ENCODE measurements at regions not wholly inside any gene's neighbourhood (a gene's known extent, or its start where the extent isn't known, plus 50 kb on each side); places are given as distances from the start of the nearest gene placed in this dataset.

DNA sequence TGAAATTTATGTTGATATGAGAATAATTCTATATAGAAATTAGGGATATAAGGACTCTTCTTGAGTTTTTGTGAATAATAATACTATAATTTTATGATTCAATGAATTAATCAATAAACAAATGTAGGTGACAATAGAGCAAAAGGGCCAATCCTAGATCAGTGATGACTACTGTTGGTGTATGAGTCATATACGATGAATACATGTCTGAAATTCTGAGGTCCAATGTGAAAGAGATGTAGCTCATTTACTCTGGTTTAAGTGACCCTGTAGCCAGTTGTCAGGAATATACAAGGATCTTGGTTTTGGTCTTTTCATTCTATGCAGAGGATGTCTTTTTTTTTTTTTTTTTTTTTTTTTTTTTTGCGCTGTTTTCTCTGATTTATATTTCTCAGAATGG, 72.1 kb upstream of the RTL1 start:
- Mint-ChIP-seq H3K36me3 (ENCODE audit: low read depth) (no peaks in the 10 kb centered on the region), H3K27ac (no peak overlapping the region), H3K4me1 (no peaks in the 10 kb centered on the region), H3K9me3 (no peaks in the 10 kb centered on the region), H3K4me3 (no peak overlapping the region), H3K27me3 (ENCODE audit: low read depth) (peaks cover 18% of the 10 kb centered on the region)
- TF ChIP-seq, protein P1, sequence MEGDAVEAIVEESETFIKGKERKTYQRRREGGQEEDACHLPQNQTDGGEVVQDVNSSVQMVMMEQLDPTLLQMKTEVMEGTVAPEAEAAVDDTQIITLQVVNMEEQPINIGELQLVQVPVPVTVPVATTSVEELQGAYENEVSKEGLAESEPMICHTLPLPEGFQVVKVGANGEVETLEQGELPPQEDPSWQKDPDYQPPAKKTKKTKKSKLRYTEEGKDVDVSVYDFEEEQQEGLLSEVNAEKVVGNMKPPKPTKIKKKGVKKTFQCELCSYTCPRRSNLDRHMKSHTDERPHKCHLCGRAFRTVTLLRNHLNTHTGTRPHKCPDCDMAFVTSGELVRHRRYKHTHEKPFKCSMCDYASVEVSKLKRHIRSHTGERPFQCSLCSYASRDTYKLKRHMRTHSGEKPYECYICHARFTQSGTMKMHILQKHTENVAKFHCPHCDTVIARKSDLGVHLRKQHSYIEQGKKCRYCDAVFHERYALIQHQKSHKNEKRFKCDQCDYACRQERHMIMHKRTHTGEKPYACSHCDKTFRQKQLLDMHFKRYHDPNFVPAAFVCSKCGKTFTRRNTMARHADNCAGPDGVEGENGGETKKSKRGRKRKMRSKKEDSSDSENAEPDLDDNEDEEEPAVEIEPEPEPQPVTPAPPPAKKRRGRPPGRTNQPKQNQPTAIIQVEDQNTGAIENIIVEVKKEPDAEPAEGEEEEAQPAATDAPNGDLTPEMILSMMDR (IDR thresholded peaks at IDR 0.05; ENCODE audit: unreplicated experiment in 3 of 3), result no peak

DNA sequence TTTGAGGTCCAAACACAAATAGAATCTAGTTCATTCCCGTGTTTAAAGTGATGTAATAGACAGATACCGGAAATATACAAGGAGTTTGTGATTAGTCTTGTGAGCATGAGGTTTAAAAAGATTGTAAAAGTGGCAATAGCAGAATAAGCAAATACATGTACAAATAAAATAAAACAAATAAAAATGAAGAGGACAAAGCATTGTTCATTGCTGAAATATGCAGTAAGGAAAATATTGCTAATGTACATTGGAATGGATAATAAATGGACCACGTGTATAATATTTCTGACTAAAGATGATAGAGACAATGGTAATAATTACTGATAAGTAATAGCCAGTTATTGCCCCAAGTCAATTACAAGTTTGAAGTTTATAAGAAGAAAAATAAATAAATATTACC, 75.6 kb upstream of the RTL1 start:
- Mint-ChIP-seq H3K9me3 (no peaks in the 10 kb centered on the region), H3K27me3 (ENCODE audit: low read depth) (peaks cover 25% of the 10 kb centered on the region), H3K4me3 (no peak overlapping the region), H3K36me3 (ENCODE audit: low read depth) (no peaks in the 10 kb centered on the region), H3K27ac (no peak overlapping the region), H3K4me1 (no peaks in the 10 kb centered on the region)
- TF ChIP-seq, protein P1 (IDR thresholded peaks at IDR 0.05; ENCODE audit: unreplicated experiment in 3 of 3), result no peak

DNA sequence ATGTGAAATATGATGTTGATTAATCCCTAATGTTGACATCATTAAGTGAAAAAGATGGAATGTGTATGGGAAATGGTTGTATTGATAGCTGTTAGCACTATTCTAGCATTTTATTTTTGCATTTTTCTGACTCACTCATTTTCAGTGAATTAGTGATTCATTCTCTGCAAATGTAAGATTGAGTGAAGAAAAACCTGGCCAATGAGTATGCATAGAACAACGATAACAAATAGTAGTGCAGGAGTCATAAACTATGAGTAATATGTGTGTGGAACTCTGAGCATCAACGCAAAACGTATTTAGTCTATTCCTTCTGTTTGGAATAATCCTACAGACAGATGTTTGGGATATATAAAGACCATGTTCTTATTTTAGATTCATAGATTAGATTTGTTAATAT, 76.3 kb upstream of the RTL1 start:
- no peaks in the 10 kb centered on the region for H3K9me3 Mint-ChIP-seq
- H3K27me3 Mint-ChIP-seq (ENCODE audit: low read depth), result peaks cover 25% of the 10 kb centered on the region
- no peak overlapping the region for H3K4me3 Mint-ChIP-seq
- no peaks in the 10 kb centered on the region for H3K4me1 Mint-ChIP-seq
- H3K27ac Mint-ChIP-seq, result no peak overlapping the region
- no peaks in the 10 kb centered on the region for H3K36me3 Mint-ChIP-seq (ENCODE audit: low read depth)
- TF ChIP-seq, protein P1 (IDR thresholded peaks at IDR 0.05; ENCODE audit: unreplicated experiment in 3 of 3), result no peak

DNA sequence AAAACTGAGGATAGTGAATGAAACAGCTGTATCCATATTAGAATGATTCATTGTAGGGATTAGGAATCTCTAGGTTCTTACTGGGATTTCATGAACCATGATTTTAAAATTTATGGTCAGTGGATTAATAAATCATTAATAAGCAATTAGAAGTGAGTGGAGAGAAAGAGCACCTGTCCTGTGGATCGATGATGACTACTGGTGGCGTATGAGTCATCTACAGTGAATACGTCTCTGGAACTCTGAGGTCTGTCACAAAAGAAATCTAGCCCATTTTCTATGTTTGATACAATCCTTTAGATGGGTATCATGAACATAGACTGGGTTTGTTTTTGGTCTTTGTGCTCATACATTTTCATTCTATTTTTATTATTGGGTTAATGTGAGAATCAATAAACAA, 77.3 kb upstream of the RTL1 start:
- Mint-ChIP-seq H3K4me1 (no peaks in the 10 kb centered on the region), H3K4me3 (no peak overlapping the region), H3K9me3 (no peaks in the 10 kb centered on the region), H3K27ac (no peak overlapping the region), H3K36me3 (ENCODE audit: low read depth) (no peaks in the 10 kb centered on the region), H3K27me3 (ENCODE audit: low read depth) (peaks cover 25% of the 10 kb centered on the region)
- TF ChIP-seq, protein P1 (IDR thresholded peaks at IDR 0.05; ENCODE audit: unreplicated experiment in 3 of 3), result no peak

DNA sequence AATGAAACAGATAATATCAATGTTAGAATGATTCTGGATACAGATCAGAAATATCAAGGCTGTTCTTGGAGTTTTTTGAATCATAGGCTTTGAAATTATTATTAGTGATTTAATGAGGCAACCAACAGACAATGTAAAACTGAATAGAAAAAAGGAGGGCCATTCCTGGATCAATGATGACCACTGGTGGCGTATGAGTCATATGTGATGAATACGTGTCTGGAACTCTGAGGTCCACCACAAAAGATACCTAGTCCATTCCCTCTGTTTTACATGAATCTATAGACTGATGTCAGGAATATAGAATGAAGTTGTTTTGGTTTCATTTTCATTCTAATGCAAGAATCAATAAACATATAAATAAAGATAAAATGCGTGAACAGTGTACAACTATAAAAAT, 78.3 kb upstream of the RTL1 start:
- Mint-ChIP-seq H3K27ac (no peak overlapping the region), H3K36me3 (ENCODE audit: low read depth) (no peaks in the 10 kb centered on the region), H3K9me3 (no peaks in the 10 kb centered on the region), H3K4me3 (no peak overlapping the region), H3K27me3 (ENCODE audit: low read depth) (peaks cover 25% of the 10 kb centered on the region), H3K4me1 (no peaks in the 10 kb centered on the region)
- TF ChIP-seq, protein P1 (IDR thresholded peaks at IDR 0.05; ENCODE audit: unreplicated experiment in 3 of 3), result no peak

DNA sequence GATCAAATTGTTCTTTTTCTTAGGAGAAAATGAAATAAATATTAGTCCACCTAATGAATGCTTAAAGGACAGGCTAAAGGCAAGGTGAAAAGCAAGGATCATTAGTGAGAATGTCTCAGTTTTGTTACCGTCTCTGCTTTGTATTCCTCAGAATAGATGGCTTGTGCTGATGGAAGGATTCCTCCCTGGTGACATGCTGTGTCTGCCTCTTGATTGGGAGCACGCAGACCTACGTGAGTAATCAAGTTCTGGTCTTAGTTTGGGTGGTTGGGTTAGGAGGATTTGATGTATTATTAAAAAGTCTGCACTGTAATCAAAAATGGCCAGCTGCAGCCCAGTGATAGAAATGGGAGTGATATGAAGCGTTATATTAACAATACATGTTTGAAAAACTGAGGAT, 78.8 kb upstream of the RTL1 start:
- TF ChIP-seq, protein P1 (IDR thresholded peaks at IDR 0.05; ENCODE audit: unreplicated experiment in 3 of 3), result no peak

More for the DNA sequence above, 78.8 kb upstream of the RTL1 start:
- Mint-ChIP-seq H3K27ac (no peak overlapping the region), H3K36me3 (ENCODE audit: low read depth) (no peaks in the 10 kb centered on the region), H3K9me3 (no peaks in the 10 kb centered on the region), H3K4me3 (no peak overlapping the region), H3K27me3 (ENCODE audit: low read depth) (peaks cover 25% of the 10 kb centered on the region), H3K4me1 (no peaks in the 10 kb centered on the region)

Measured in nephron (organoid).